Neuronal stem cell (in vitro differentiated cells): ENCODE measurements at regions not wholly inside any gene's neighbourhood (a gene's known extent, or its start where the extent isn't known, plus 50 kb on each side); places are given as distances from the start of the nearest gene placed in this dataset.

ENCODE experiments used
- DNase-seq: peaks from one replicate; pipeline ENCODE4 v3.0.0-alpha.2; 2013; ENCODE audit warnings: low spot score
- H2AFZ ChIP-seq: one replicate; pipeline ENCODE4 v1.6.1; 2013; ENCODE audit warnings: mild to moderate bottlenecking, low read length, inconsistent platforms
- H2AK5ac ChIP-seq: 2 replicates; pipeline ENCODE4 v1.6.1; 2013; ENCODE audit warnings: low read depth, mild to moderate bottlenecking, inconsistent platforms, low read length, moderate library complexity, mixed read lengths
- H2BK120ac ChIP-seq: 2 replicates; pipeline ENCODE4 v1.6.1; 2013; ENCODE audit warnings: low read depth, mild to moderate bottlenecking, inconsistent platforms, low read length, moderate library complexity, mixed read lengths
- H2BK12ac ChIP-seq: one replicate; pipeline ENCODE4 v1.6.1; 2013; ENCODE audit warnings: low read length, inconsistent platforms
- H2BK15ac ChIP-seq: 2 replicates; pipeline ENCODE4 v1.6.1; 2013; ENCODE audit warnings: mild to moderate bottlenecking, low read length, inconsistent platforms, mixed read lengths
- H2BK5ac ChIP-seq: one replicate; pipeline ENCODE4 v1.6.1; 2013; ENCODE audit warnings: inconsistent platforms, mild to moderate bottlenecking, low read length, moderate library complexity
- H3K14ac ChIP-seq: one replicate; pipeline ENCODE4 v1.6.1; 2013; ENCODE audit warnings: low read length, inconsistent platforms
- H3K18ac ChIP-seq: 2 replicates; pipeline ENCODE4 v1.6.1; 2013; ENCODE audit warnings: low read length, inconsistent platforms
- H3K23ac ChIP-seq: 2 replicates; pipeline ENCODE4 v1.6.1; 2013; ENCODE audit warnings: low read depth, mild to moderate bottlenecking, mixed read lengths, low read length, inconsistent platforms; ENCODE audit not compliant: poor library complexity
- H3K27ac ChIP-seq: replicated peaks from 3 replicates; pipeline ENCODE4 v1.5.1; 2013; ENCODE audit warnings: low read length, inconsistent platforms
- H3K27me3 ChIP-seq, 3 experiments: 2 replicates each; pipeline ENCODE4 v1.6.1; 2013; ENCODE audit warnings: low read length in 3 of 3, mild to moderate bottlenecking in 2 of 3, inconsistent platforms in 1 of 3, low read depth in 1 of 3, mixed read lengths in 1 of 3, moderate library complexity in 1 of 3; ENCODE audit not compliant: control insufficient read depth in 3 of 3, insufficient read depth in 3 of 3
- H3K36me3 ChIP-seq, 2 donors: replicated peaks in 1 of 2; 2 replicates each; pipeline ENCODE4 v1.6.1; 2013; ENCODE audit warnings: low read length in 2 of 2; ENCODE audit not compliant: control insufficient read depth in 2 of 2, insufficient read depth in 2 of 2
- H3K4ac ChIP-seq: 2 replicates; pipeline ENCODE4 v1.6.1; 2013; ENCODE audit warnings: inconsistent platforms, mild to moderate bottlenecking, low read length, moderate library complexity
- H3K4me1 ChIP-seq, 2 donors: 1 replicate in 1 of 2; 2 replicates in 1 of 2; pipeline ENCODE4 v1.6.1; 2013; ENCODE audit warnings: low read length in 2 of 2, low read depth in 1 of 2; ENCODE audit not compliant: control insufficient read depth in 2 of 2, insufficient read depth in 1 of 2
- H3K4me2 ChIP-seq: one replicate; pipeline ENCODE4 v1.6.1; 2013; ENCODE audit warnings: mild to moderate bottlenecking, low read length, inconsistent platforms; ENCODE audit not compliant: insufficient read depth, poor library complexity, severe bottlenecking
- H3K4me3 ChIP-seq, 2 donors: 2 replicates each; pipeline ENCODE4 v1.5.1; 2013; ENCODE audit warnings: low read length in 2 of 2, mild to moderate bottlenecking in 2 of 2, inconsistent platforms in 1 of 2, moderate library complexity in 1 of 2
- H3K79me1 ChIP-seq: one replicate; pipeline ENCODE4 v1.6.1; 2013; ENCODE audit warnings: low read depth, mild to moderate bottlenecking, inconsistent platforms, low read length, moderate library complexity
- H3K9ac ChIP-seq: one replicate; pipeline ENCODE4 v1.6.1; 2013; ENCODE audit warnings: mild to moderate bottlenecking, low read depth, low read length, inconsistent platforms; ENCODE audit not compliant: poor library complexity
- H3K9me3 ChIP-seq, 2 donors: replicated peaks in 1 of 2; 2 replicates each; pipeline versions ENCODE3 to v1.6.1; 2013; ENCODE audit warnings: low read length in 2 of 2, mild to moderate bottlenecking in 2 of 2, inconsistent platforms in 1 of 2, low read depth in 1 of 2, mixed read lengths in 1 of 2, moderate library complexity in 1 of 2; ENCODE audit not compliant: control insufficient read depth in 2 of 2, insufficient read depth in 1 of 2
- H4K8ac ChIP-seq: one replicate; pipeline ENCODE4 v1.6.1; 2013; ENCODE audit warnings: low read depth, mild to moderate bottlenecking, inconsistent platforms, low read length, moderate library complexity
- H4K91ac ChIP-seq: one replicate; pipeline ENCODE4 v1.6.1; 2013; ENCODE audit warnings: low read length, low read depth, mild to moderate bottlenecking, inconsistent platforms; ENCODE audit not compliant: poor library complexity
- WGBS, 2 donors: extraction: QIAGEN DNeasy Blood & Tissue Kit; methylation state at CpG; one replicate each; pipeline ENCODE4 v1.1.7; 2013; ENCODE audit warnings: missing lambda C conversion rate in 2 of 2, mixed read lengths in 1 of 2; ENCODE audit not compliant: insufficient read length in 2 of 2, insufficient replicate concordance in 1 of 2; ENCODE audit errors: extremely low coverage in 2 of 2; 5-methylcytosine and 5-hydroxymethylcytosine counted together

GRCh38 chr4:13706716-13707115, 79.2 kb upstream of the BOD1L1 start:
- Histone ChIP-seq H2BK15ac (no peak overlapping the region), H2AFZ (no peak overlapping the region), H3K9me3 (no peaks in the 10 kb centered on the region), H2AK5ac (no peak overlapping the region), H2BK12ac (no peak overlapping the region), H3K4me2 (no peak overlapping the region), H3K27me3 (no peaks in the 10 kb centered on the region), H3K79me1 (no peaks in the 10 kb centered on the region), H2BK5ac (no peak overlapping the region), H3K4me3 (no peak overlapping the region), H3K23ac (no peak overlapping the region), H3K4me1 (peaks cover 0 to 6% of the 10 kb centered on the region in 2 donors), H3K4ac (no peak overlapping the region), H3K18ac (no peak overlapping the region), H3K14ac (no peak overlapping the region), H3K36me3 (no peaks in the 10 kb centered on the region), H4K8ac (no peak overlapping the region), H2BK120ac (no peak overlapping the region), H3K9ac (no peak overlapping the region), H3K27ac (no peak overlapping the region), H4K91ac (no peak overlapping the region)
- no peak for DNase-seq
- no CpG with 5 or more reads among the region's 3 CpGs for WGBS, 2 donors

GRCh38 chr4:13710246-13710885, 82.8 kb upstream of the BOD1L1 start:
- no peak overlapping the region for H4K8ac ChIP-seq
- H3K79me1 ChIP-seq = no peaks in the 10 kb centered on the region
- no peak overlapping the region for H3K18ac ChIP-seq
- H2BK5ac ChIP-seq = no peak overlapping the region
- H3K23ac ChIP-seq = no peak overlapping the region
- no peak overlapping the region for H3K9ac ChIP-seq
- no peak overlapping the region for H3K4ac ChIP-seq
- no peak overlapping the region for H3K27ac ChIP-seq
- no peaks in the 10 kb centered on the region for H3K9me3 ChIP-seq
- H2BK15ac ChIP-seq = no peak overlapping the region
- no peaks in the 10 kb centered on the region for H3K36me3 ChIP-seq
- no peak overlapping the region for H3K14ac ChIP-seq
- DNase-seq = no peak
- no peak overlapping the region for H4K91ac ChIP-seq
- no peak overlapping the region for H2BK120ac ChIP-seq
- no peaks in the 10 kb centered on the region for H3K27me3 ChIP-seq
- H3K4me3 ChIP-seq = no peak overlapping the region
- H2AFZ ChIP-seq = no peak overlapping the region
- WGBS, 2 donors = no CpG with 5 or more reads among the region's 8 CpGs
- H2BK12ac ChIP-seq = no peak overlapping the region
- H2AK5ac ChIP-seq = no peak overlapping the region
- H3K4me2 ChIP-seq = no peak overlapping the region
- peaks cover 0 to 6% of the 10 kb centered on the region in 2 donors for H3K4me1 ChIP-seq

GRCh38 chr4:13711233-13711785, 83.8 kb upstream of the BOD1L1 start:
- no peak overlapping the region for H2BK12ac ChIP-seq
- H3K79me1 ChIP-seq = no peaks in the 10 kb centered on the region
- H3K4me2 ChIP-seq = no peak overlapping the region
- WGBS, 2 donors = no CpG with 5 or more reads among the region's 5 CpGs
- H3K9ac ChIP-seq = no peak overlapping the region
- H3K9me3 ChIP-seq = no peaks in the 10 kb centered on the region
- H2BK5ac ChIP-seq = no peak overlapping the region
- H2AK5ac ChIP-seq = no peak overlapping the region
- H3K4ac ChIP-seq = no peak overlapping the region
- DNase-seq = no peak
- no peak overlapping the region for H4K8ac ChIP-seq
- no peaks in the 10 kb centered on the region for H3K27me3 ChIP-seq
- no peak overlapping the region for H2BK15ac ChIP-seq
- no peaks in the 10 kb centered on the region for H3K4me1 ChIP-seq
- H3K23ac ChIP-seq = no peak overlapping the region
- H3K27ac ChIP-seq = no peak overlapping the region
- H2AFZ ChIP-seq = no peak overlapping the region
- H3K14ac ChIP-seq = no peak overlapping the region
- H2BK120ac ChIP-seq = no peak overlapping the region
- no peak overlapping the region for H3K18ac ChIP-seq
- H3K4me3 ChIP-seq = no peak overlapping the region
- no peak overlapping the region for H4K91ac ChIP-seq
- H3K36me3 ChIP-seq = no peaks in the 10 kb centered on the region

GRCh38 chr4:13721894-13722293, 94.4 kb upstream of the BOD1L1 start:
- Histone ChIP-seq H3K27me3 (peaks cover 0 to 3% (median 0%) of the 10 kb centered on the region in 3 experiments), H3K4me3 (no peak overlapping the region), H3K14ac (no peak overlapping the region), H3K79me1 (no peaks in the 10 kb centered on the region), H2BK15ac (no peak overlapping the region), H2BK120ac (no peak overlapping the region), H3K4ac (no peak overlapping the region), H4K91ac (no peak overlapping the region), H3K18ac (no peak overlapping the region), H3K27ac (no peak overlapping the region), H3K23ac (no peak overlapping the region), H3K9me3 (no peaks in the 10 kb centered on the region), H3K4me2 (no peak overlapping the region), H3K36me3 (no peaks in the 10 kb centered on the region), H2AFZ (no peak overlapping the region), H3K9ac (no peak overlapping the region), H2AK5ac (no peak overlapping the region), H2BK5ac (no peak overlapping the region), H2BK12ac (no peak overlapping the region), H3K4me1 (no peaks in the 10 kb centered on the region), H4K8ac (no peak overlapping the region)
- WGBS, 2 donors = no CpG with 5 or more reads among the region's 2 CpGs
- no peak for DNase-seq
